HG02884 (cell line): ENCODE measurements at regions not wholly inside any gene's neighbourhood (a gene's known extent, or its start where the extent isn't known, plus 50 kb on each side); places are given as distances from the start of the nearest gene placed in this dataset.

ENCODE experiments used
- ATAC-seq: cut with Tn5 transposase; IDR thresholded peaks from one replicate; pipeline ENCODE4 v1.9.1; 2021; ENCODE audit warnings: mild to moderate bottlenecking, moderate library complexity; ENCODE audit not compliant: unreplicated experiment

DNA sequence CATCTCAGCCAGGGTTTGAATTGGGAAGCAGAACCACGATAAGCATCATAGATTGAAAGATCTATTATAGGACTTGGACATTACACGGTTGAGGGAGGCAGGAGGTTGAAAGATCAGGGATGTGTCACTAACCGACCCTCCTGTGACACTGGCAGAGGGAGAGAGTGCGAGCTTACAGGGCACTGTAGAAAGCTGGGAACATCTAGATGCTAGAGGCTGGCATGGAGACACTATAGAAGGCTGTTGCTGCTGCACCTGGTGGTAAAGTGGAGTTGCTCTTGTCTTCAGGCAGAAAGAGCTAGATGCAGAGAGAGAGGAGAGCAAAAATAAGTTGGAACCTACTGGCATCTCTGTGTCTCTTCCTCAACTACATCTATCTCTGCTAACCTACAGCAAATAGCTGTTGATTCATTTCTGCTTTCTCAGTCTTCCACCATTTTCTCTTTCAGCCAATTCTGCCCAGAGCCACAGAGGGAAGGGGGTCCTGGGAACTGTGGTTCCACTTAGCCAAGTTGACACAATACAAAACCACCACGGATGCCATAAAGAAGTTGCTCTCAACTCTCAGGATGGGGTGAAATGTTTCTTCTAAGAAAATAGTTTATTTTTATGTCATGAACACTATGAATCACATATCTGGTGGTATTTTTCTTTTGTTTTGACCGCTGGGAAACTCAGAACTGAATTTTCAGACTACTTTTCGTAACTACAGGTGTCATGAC is 155.9 kb downstream of the ZNF281 start:
- peak; percentile 74 for ATAC-seq

DNA sequence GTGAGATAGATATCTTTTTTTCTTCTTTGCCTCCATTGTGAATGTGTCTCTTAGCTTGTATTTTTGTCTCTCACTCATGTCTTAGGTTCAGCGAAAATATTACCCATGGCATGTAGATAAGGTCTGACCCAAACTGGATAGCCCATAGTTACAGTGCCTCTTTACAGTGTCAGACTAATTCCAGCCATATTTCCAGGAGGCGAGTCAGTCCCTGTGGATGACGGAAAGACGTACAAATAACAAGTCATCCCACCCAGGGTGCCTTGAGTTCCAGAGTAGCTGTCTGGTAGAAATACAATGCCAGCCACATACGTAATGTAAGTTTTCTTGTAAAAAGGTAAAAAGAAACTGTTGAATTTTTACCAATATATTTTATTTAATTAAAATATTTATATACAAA is 157.3 kb downstream of the ZNF281 start:
- no peak for ATAC-seq

DNA sequence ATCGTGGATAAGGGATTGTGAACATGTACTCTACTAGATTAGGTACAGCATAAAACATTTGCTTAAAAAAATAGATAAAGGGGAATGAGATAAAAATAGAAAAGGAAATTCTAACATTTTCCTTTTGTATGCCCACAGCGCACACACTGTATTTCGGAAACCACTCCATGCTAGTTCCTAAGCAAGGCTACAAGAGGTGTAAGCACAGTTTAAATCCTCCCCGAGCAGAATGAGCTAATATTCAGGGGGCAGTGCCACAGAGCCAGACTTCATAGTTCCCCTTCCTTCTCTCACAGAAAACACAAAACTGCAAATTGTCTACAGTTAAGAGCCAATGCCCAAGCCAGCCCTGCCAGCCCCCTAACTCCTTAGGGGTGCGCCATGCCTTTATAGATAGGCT is 159.4 kb downstream of the ZNF281 start:
- no peak for ATAC-seq

DNA sequence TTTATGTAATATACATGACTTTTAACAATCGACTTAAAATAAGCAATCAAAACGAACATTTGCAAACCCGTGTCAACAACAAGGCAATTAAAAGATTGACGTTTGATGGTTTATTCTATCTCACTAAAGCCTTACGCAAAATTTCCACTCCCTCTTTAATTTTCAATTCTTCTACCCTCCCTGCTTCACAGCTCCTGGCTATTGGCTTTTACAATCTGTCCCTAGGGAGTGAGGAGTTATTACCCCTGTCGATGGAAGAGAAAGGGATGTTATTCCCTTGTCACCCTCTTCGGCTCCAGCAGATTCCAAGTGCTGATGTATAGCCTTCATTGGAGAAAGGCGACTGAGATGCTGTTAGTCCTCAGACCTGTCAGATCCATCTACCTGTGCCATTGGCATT is 161.3 kb downstream of the ZNF281 start:
- no peak for ATAC-seq

DNA sequence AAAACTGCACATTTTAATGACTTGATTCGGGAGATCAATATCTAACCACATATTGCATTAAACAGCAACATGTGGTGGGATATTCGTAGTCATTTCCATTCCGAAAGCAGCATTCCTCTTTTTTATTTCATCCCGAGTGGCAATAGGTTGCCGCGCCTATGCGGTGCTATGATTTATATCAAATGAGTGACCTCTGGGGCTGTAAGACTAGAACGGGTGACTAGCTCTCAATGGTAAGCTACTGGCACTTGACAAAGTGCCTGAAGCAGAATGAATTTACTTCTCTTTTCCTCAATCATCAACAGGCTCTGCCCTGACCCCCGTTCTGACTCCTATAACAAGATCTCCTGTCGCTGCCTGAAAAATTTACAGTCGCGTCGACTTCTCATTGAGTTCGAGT is 162.3 kb downstream of the ZNF281 start:
- no peak for ATAC-seq

DNA sequence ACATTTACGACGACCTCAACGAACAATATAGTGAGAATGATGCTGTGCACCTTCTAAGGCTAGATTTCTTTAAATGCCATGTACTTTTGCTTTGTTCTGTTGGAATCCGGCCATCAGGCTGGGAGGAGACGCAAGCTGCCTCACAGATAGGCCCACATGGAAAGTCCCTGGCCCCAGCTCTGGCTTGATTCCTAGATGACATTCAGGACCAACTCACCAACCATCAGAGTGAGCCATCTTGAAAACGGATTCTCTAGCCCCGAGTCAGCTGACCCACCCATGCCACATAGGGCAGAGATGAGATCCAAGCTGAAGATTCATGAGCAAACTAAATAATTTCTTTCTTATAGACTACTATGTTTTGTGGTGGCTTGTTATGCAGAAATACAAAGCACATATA is 164.4 kb downstream of the ZNF281 start:
- no peak for ATAC-seq

DNA sequence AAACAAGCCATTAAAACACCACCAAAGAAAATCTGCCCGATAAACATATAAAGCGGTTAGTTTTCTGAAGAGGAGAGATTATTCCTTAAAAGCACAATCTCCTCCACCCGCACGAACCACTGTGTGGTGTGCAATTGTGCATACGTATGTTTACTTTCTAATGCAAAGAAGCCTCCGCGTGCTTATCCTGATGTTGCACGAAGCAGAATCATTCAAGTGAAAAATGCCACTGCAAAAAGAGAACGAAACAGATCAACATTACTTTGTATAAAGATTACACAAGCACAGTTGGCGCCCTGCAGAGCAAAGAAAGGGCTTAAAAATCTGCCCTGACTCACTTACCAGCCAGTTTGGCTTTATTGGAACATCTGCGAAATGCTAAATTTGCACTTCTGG is 166.8 kb downstream of the ZNF281 start:
- no peak for ATAC-seq

DNA sequence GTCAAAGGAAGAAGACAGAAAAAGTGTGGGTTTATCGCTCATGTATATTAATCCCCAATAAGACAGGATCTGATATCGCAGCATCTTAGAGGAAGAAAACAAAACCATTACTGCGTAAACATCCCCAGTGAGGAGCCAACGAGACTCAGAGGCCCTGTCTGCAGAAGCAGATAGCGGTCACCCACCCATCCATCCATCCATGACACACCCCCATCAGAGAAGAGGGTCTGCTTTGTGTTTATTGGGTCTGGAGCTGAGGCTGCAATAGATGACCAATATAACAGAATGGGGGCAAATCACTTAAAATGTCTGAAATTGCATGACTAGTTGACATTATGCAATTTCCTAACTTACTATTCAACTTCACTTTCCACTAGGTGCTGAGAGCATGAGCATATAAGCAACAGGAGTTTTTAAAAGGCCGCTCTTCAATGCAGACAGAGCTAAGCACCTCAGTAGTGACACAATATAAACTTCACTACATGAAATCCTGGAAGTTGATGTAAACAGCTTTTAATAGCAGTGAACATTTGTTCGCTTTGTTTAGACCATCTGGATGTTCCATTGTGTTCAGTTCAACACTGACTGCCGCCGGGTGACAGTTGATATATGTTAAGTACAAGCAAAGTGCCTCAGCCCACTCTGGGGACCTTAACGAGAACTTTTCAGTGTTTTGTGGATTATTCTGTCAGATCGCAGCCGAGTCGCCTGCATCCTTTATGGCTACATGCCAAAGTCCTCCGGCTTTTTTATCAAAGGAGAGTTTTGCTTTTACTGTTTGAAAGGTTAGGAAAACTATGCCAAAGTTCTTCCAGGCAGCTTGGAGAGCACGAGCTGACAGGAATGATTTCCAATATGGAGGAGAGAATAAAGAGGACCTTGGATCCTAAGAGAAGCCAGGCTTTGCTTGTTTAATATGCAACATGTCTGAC is 167.5 kb downstream of the ZNF281 start:
- no peak for ATAC-seq

DNA sequence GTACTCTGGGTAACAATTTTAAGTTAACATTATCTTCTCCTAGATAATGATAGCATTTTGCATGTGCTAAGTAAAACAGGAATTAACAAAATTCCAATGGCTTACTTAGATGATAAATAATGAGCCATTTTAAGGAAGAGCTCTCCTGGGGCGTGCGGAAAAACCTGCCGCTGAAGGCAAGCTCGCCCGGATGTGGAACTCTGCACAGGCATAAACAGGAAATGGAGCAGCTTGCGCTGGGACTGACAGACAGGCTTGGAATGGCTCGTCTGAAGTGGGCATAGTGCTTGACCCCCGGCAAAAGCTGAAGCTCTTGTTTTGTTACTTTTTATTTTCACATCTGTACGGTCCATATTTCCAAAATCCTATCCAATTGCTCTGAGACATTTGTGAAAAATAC is 169.2 kb downstream of the ZNF281 start:
- ATAC-seq, result no peak

DNA sequence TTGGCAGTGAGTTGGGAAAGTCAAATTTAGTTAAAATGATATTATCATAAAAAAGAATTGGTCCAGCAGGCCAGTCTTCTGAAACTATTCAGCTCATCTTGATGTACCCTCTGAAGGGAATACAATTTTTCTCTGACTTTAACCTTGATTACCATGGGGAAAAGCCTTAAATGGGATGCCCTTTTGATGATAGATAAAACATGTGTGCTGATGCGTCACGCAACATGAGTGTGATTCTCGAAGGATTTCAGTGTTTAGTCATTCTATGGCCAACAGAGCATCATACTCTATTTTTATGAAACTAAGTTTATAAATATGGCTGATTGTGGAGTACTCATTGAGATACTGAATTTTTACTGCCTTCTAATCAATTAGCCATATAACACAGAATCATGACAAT is 171.5 kb downstream of the ZNF281 start:
- no peak for ATAC-seq

DNA sequence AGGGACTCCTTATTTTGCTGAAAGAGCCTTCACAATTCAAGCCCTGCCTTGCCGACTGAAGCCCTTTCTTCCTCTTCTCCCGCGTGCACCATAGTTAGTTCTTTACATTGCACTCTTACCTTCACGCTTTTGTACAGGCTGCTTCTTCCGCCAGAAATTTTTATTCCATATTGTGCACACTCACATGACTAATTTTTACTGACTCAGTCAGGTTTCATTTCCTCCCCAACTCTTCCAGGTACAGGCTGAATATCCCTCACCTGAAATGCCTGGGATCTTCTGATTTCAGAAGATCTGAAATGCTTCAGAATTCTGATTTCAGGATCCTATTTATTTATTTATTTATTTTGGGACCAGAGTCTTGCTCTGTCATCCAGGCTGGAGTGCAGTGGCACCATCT is 172.8 kb downstream of the ZNF281 start:
- ATAC-seq, result no peak

DNA sequence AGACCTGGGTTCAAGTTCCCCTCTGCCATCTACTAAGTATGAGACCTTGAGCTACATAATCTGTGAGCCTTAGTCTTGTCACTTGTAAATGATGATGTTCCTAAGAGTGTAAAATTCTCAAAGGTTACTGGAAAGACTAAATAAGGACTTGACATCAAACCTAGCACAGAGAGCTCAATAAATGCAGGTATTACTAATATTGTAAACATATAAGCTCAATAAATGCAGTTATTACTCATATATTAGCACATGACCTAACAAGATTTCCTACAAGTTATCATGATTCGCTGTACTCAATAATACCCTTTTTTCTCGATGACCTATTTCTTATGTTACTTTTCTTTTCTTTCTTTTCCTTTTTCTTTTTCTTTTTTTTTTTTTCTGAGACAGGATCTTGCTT is 174.9 kb downstream of the ZNF281 start:
- no peak for ATAC-seq

DNA sequence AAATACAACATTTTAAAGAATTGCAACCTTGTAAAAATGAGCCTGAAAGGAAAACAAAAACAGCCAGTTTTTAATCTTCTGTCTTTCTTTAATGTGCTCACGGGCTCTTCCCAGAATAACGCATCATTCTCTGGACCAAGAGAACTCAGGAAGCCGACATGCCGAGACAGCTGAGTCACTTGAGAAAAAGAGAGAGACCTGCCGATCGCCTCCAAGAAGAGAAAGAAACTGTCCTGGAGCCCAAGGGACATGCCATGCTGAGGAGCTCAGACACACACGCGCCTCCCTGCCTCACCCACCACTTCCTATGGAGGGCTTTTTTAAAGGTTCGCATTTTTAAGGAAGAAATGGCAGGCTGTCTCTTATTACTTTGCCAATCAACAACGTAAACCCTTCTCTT is 176.4 kb downstream of the ZNF281 start:
- ATAC-seq, result no peak

DNA sequence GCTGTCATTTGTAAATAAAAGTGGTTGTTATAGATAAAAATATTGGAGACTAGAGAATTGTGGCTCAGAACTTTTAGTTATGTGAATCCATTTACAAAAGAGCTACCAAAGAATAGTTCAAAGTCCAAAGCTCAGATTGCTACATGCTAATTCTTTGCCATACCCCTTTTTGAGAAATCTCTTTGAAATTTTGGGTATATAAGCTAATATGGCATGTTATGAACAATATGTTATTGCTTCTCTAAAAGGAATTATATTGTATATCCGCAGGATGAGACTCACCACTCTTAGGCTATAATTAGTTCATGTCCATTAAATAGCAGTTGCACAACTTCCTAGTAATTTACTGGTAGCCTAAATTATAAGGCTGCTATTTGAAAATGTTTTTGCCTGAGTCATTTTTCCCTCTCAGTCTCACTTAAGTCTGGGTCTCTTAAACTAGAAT is 178.0 kb downstream of the ZNF281 start:
- no peak for ATAC-seq

DNA sequence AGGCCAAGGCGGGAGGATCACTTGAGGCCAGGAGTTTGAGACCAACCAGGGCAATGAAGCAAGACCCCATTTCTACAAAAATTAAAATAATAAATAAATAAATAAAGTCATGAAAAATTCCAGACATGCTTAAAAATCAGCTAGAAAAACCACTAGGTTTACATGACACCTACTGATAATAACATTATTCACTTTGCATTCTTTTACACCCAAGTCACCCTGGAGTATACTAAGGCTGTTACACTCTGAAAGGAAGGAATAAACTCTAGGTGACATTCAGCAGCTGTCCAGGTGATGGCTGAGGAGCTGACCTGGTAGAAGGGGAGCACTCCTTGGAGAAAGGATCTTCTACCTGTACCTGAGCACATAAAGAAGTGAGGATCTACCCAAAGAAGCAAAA is 179.2 kb downstream of the ZNF281 start:
- no peak for ATAC-seq

DNA sequence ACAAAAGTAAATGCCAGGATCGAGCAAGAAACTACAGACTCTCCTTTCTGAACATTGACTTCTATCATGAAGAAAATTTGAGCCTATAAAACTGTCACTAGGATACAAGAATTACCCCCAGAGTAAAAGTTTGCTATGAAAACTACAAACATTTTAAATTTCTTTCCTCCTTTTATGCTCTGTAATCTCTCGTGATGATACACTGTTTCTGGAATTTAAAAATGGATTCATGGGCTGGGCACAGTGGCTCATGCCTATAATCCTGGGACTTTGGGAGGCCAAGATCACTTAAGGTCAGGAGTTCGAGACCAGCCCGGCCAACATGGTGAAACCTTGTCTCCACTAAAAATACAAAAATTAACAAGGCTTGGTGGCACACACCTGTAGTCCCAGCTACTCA is 181.3 kb downstream of the ZNF281 start:
- ATAC-seq, result no peak

DNA sequence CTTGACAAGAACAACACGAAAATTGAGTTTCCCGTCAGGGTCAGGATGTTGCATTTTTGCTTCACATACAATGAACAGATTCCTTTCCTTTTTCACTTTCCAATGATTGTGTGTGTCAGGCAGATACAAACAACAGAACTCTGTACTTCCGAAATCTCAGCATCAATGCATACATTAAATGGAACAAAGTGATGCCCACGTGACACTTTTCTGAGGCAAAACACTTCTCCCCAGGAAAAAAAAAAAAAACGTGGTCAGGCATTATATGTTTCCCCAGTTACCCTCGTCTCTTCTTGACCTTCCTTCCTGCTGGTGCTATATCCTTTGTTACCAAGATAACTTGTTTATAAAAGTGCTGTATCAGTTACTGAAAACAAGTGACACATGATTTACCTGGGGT is 181.8 kb downstream of the ZNF281 start:
- ATAC-seq, result no peak
